Epithelial cell of proximal tubule (primary cell): ENCODE measurements at regions not wholly inside any gene's neighbourhood (a gene's known extent, or its start where the extent isn't known, plus 50 kb on each side); places are given as distances from the start of the nearest gene placed in this dataset.

ENCODE experiments used
- DNase-seq: peaks from one replicate; pipeline ENCODE4 v3.0.0-alpha.2; 2011; ENCODE audit warnings: low read depth
- H3K4me3 ChIP-seq: 2 replicates; pipeline ENCODE4 v1.5.1; 2011; ENCODE audit warnings: low read depth, mild to moderate bottlenecking, low read length
- CTCF ChIP-seq: conservative IDR thresholded peaks from 2 replicates; pipeline ENCODE4 v1.5.1; 2012; ENCODE audit warnings: low read depth, mild to moderate bottlenecking, low read length

- H3K4me3 ChIP-seq: no peak overlapping the region
- no peak for TF ChIP-seq CTCF
- no peak for DNase-seq
Measured at GRCh38 chr9:30977965-30978364, 1406.5 kb upstream of the ACO1 start.

GRCh38 chr9:30982301-30982700 is 1402.1 kb upstream of the ACO1 start:
- TF ChIP-seq CTCF: no peak
- no peak overlapping the region for H3K4me3 ChIP-seq
- no peak for DNase-seq

DNA sequence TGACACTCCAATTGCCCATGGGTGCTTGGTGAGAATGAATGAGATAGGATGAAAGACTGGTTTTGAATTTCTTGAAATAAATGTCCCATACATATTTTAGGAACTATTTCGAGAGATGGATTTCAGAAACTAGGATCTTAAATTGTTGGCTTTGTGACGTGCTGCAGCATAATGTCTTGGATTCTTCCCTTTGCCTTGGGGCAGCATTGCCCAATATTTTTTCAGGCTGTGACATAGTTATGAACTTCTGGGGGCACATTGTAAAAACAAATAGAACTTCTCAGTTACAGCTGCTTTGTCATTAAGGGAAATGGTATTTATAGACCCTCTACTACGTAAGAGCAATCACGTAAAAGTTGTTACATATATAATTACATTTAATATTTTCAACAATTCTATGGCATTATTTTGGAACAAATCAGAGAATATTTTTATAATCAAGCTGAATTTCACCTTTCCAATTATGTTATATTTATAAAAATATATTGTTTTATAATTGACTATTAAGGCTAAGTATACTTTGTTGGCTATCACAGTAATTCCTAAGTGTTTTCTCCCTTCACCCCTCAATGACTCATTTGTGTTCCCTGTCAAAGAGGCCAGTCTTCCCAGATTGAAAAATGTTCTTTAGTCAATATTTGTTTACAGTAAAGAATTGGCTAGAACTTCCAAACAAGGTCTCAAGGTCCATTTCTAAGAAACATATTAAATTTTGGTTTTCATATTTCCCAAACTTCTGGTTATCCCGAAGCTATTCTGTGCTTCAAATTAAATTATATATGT is 1388.3 kb upstream of the ACO1 start:
- no peak for DNase-seq
- H3K4me3 ChIP-seq: no peak overlapping the region
- TF ChIP-seq CTCF: no peak

GRCh38 chr9:30996761-30997160 is 1387.7 kb upstream of the ACO1 start:
- H3K4me3 ChIP-seq: no peak overlapping the region
- DNase-seq: no peak
- TF ChIP-seq CTCF: no peak

- TF ChIP-seq CTCF: no peak
- no peak overlapping the region for H3K4me3 ChIP-seq
- no peak for DNase-seq
Measured at GRCh38 chr9:30997291-30997690, 1387.2 kb upstream of the ACO1 start.

DNA sequence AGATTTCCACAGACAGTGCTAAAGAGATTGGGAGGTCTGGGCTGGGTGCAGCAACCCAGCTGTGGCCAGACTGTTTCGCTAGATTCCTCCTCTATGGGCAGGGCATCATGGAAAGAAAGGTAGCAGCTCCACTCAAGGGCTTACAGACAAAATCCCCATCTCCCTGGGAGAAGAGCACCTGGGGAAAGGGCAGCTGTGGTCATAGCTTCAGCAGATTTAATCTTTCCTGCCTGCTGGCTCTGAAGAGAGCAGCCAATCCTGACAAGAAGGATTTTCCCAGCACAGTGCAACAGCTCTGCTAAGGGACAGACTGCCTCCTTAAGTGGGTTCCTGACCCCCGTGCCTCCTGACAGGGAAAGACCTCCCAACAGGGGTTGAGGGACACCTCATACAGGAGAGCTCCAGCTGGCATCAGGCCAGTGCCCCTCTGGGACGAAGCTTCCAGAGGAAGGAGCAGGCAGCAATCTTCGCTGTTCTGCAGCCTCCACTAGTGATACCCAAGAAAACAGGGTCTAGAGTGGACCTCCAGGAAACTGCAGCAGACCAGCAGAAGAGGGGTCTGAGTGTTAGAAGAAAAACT is 1379.3 kb upstream of the ACO1 start:
- TF ChIP-seq CTCF: no peak
- H3K4me3 ChIP-seq: no peak overlapping the region
- no peak for DNase-seq

DNA sequence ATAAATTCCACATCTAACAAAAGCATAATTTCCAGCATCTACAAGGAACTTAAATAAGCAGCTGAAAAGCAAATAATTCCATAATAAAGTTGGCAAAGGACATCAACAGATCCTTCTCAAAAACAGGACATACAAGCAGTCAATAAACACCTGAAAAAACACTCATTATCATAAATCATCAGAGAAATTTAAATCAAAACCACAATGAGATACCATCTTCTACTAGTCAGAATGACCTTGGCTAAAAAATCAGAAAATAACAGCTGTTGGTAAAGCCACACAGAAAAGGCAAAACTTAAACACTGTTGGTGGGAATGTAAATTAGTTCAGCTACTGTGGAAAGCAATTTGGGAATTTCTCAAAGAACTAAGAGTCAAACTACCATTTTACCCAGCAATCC is 1371.1 kb upstream of the ACO1 start:
- DNase-seq: no peak
- TF ChIP-seq CTCF: no peak
- no peak overlapping the region for H3K4me3 ChIP-seq
